ENCODE measurements at regions not wholly inside any gene's neighbourhood (a gene's known extent, or its start where the extent isn't known, plus 50 kb on each side); places are given as distances from the start of the nearest gene placed in this dataset.

GRCh38 chr6:166106076-166106686 lies 61.5 kb downstream of the TBXT start:
- DNase-seq (ENCODE audit: low read depth): peak; percentile 20

DNA sequence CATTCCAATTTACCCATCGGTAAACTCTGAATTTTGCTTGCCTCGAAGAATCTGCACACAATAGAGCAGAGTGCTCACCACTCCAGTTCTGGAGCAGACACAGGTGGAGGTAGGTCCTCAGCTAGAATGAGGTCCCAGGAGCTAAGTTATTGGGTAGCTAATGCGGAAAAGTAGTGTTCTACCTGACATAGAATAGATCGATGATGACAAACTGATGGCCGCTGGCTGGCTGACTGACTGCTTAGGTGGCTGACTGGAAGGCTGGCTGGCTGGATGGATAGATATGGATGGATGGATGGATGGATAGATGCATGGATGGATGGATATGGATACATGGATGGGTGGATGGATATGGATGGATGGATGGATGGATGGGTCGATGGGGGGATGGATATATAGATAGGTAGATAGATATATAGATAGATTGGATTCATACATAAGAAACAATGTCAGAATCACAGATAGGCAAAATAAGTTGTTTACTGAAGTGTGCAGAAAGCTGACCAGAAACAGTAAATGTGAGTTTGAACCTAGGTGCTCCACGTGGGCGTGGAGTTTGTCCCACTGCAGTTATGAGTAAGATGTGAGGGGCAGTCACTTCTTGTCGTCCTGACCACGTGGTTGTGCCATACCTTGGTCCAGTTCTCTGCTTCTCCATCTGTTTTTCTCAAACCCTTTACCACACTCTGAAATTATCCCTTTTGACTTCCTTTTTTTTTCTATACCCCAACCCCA lies 62.1 kb downstream of the TBXT start:
- no peak for DNase-seq (ENCODE audit: low read depth)

DNA sequence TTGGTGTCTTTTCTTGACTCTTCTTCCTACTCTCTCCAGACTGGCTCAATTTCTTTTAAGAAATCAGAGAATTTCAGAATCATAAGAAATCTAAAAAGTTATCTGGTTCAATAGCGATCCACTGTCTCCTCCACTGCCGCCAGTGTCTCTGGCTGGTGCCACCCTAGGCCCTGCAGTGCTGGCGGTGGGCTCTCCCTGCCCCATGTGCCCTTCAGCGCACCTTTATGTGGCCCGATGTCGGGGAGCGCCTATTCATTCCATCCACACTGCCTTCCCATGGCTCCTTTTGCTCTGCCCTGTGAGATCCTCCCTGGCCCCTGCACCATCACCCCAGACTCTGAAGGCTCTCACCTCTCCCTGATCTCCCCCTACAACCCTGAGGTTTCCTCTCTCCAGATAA lies 62.8 kb downstream of the TBXT start:
- no peak for DNase-seq (ENCODE audit: low read depth)

DNA sequence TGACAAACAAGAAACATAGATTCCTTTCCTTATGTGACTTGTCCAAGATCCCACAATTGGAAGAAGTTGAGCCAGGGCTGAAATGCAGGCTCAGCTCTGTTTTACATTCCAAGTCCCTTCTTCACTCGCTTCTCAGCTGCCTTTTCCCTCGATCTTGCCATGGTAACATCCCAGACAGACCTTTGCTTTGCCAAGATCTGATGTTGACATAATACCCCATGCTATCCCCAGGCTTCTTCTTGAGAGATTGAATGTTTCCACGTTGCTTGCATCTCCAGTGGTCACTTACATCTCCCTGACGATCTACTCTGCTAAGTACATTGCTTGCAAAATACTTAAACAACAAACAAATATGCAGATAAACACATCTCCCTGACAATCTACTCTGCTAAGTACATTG lies 63.5 kb downstream of the TBXT start:
- no peak for DNase-seq (ENCODE audit: low read depth)

- DNase-seq (ENCODE audit: low read depth): no peak
These were observed 65.7 kb downstream of the TBXT start for GRCh38 chr6:166101819-166102419.

GRCh38 chr6:166097914-166098522 lies 69.6 kb downstream of the TBXT start:
- DNase-seq (ENCODE audit: low read depth): no peak

GRCh38 chr6:166087852-166088251 lies 79.8 kb downstream of the TBXT start:
- no peak for DNase-seq (ENCODE audit: low read depth)

DNA sequence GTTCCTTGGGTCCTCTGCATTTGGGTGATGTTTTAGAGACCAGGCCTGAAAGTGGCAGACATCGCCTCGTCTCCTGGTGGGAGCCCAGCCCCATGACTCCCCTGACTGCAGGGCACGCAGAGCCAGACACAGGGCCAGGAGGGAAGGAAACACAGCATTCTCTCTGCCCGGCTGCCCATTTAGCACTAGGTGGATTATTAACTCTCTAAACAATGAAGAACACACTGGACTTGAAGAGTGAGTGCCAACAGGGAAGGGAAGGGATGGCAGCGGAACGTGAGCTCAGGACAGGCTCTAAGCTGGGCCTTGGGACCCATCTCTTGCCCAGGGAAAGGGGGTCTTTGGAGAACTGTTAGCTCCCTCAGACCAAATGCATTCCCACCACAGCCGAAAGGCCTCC lies 80.4 kb downstream of the TBXT start:
- no peak for DNase-seq (ENCODE audit: low read depth)

DNA sequence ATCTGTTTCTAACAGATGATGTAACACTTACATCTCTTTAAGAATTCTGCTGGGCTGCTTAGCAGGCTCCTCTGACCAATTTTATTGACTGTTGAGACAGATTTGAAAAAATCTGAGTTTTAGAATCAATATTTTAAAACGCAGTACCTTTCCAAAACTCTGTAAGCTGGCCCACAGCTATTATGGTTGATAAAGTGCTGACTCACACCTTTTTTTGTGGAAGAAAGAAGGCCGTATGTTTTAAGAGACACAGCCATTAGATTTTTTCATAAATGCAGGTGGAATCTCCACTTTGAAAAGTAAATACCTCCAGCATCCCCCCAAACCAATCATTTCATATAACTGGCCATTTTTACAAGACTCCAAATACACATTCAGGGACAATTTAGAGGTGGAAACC lies 82.2 kb downstream of the TBXT start:
- DNase-seq (ENCODE audit: low read depth): no peak

GRCh38 chr6:166084951-166085350 lies 82.7 kb downstream of the TBXT start:
- no peak for DNase-seq (ENCODE audit: low read depth)

DNA sequence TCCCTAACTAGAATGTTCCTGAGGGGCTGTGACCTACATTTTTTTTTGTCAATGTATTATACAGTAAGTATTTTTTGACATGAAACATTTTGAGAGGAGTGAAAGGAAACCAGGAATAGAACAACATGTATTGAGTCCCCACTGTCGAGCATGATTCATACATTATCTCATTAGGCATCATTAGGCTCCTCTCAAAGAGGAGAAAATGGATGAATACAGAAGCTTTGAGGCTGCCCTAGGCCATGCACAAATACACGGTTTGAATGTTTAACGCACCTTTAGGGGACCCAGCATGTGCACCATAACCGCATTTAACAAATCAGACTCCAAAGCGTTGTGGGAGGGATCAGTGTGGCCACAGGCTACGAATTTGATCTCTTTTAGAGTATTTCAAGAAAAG lies 87.8 kb downstream of the TBXT start:
- no peak for DNase-seq (ENCODE audit: low read depth)

DNA sequence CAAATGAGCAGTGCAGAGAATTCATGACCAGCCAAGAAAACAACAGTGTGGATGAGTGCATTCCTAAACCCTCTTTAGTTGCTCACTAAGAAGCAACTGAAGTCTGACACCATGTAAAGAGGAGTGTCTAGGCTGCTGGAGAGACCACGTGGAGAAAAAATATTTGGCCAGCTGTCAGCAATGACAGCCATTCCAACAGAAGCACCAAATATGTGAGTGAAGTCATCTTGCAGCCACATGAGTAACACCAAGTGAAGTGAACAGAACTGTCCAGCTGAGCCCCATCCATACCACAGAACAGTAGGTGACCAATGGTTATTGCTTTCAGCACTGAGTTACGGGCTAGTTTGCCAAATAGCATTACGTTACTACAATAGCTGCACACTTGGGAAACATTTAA lies 89.4 kb downstream of the TBXT start:
- DNase-seq (ENCODE audit: low read depth): no peak

- DNase-seq (ENCODE audit: low read depth): no peak
These were observed 91.0 kb downstream of the TBXT start for GRCh38 chr6:166076625-166077024.

DNA sequence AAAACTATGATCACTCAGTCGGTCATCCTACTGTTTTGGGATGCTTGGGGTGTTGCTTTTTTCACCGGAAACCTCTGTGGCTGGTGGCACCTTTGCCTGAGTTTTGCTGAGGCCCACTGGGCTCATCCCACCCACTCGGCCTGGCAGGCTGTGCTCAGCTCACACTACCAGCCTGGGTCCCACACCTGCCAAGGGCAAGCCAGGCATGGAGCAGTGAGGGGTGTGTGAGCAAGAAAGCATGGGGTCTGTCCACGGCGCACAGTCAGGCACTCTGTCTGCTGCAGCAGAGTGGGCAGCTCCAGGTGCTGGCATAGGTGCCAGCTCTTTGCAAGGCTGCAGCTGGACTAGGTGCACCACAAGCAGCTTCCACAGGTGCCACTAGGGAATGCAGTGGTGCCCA lies 91.7 kb downstream of the TBXT start:
- DNase-seq (ENCODE audit: low read depth): no peak

GRCh38 chr6:166075186-166075585 lies 92.5 kb downstream of the TBXT start:
- DNase-seq (ENCODE audit: low read depth): no peak

- no peak for DNase-seq (ENCODE audit: low read depth)
These were observed 94.6 kb downstream of the TBXT start for GRCh38 chr6:166073082-166073481.

- DNase-seq (ENCODE audit: low read depth): no peak
These were observed 98.9 kb downstream of the TBXT start for GRCh38 chr6:166068768-166069167.

DNA sequence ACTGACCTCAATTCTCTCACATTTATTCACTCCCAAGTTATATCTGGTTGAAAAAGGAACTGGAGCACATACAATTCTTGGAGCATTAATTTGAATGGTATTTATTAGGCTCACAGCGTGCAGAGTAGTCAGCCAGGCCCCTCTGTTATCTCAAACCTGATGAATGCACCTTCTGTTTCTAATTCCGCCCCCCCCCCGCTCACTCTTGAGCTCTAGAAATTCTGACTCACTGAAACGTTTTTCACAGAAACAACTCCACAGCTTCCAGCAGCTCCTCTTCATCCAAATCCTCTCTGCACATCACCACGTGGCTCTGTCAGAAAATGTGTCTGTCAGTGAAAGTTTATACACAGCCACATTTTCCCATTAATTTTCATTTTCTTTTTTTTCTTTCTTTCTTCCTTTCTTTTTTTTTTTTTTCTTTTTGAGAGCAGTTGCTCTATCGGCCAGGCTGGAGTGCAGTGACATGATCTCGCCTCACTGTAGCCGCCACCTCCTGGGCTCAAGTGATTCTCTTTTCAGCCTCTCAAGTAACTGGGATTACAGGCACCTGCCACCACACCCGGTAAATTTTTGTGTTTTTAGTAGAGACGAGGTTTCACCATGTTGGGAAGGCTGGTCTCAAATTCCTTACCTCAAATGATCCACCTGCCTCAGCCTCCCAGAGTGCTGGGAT lies 109.4 kb downstream of the TBXT start:
- no peak for DNase-seq (ENCODE audit: low read depth)

GRCh38 chr6:166057431-166057830 lies 110.2 kb downstream of the TBXT start:
- DNase-seq (ENCODE audit: low read depth): no peak

- no peak for DNase-seq (ENCODE audit: low read depth)
These were observed 111.0 kb downstream of the TBXT start for GRCh38 chr6:166056637-166057036.

DNA sequence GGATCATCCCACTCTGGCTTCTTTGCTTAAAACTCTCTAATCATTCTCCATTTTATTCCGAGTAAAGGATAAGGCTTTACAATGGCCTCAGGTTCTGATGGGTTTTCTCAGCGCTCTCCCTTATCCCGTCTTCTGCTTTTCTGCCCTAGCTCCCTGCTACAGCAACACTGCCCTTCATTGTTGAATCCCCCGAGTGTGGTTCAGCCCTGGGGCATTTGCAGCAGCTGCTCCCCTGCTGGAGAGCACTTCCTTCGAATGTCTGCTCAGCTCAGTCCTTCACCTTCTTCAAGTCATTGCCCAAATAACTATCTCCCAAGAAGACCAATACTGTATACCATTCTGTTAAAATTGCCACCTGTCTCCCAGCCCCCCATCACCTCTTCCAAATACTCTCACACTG lies 111.8 kb downstream of the TBXT start:
- no peak for DNase-seq (ENCODE audit: low read depth)

GRCh38 chr6:166052837-166053236 lies 114.8 kb downstream of the TBXT start:
- no peak for DNase-seq (ENCODE audit: low read depth)

DNA sequence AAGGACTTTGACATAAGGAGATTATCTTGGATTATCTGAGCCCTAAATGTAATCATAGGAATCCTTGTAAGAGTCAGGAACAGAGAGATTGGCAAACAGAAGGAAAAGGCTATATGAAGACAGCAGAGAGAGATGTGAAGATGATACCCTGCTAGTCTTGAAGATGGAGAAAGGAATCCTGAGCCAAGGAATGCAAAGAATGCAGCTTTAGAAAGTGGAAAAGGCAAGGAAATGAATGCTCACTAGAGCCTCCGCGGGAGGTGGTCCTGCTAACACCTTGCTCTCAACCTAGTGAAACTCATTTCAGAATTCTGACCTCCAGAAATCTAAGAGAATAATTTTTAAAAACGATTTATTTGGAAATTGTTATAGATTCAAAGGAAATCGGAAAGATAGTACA lies 117.1 kb downstream of the TBXT start:
- no peak for DNase-seq (ENCODE audit: low read depth)

All from CMK (cell line).